DND-41 (cell line): ENCODE measurements at regions not wholly inside any gene's neighbourhood (a gene's known extent, or its start where the extent isn't known, plus 50 kb on each side); places are given as distances from the start of the nearest gene placed in this dataset.

Source experiments
- CTCF ChIP-seq: IDR thresholded peaks from 2 replicates; pipeline ENCODE4 v1.5.1; 2012; ENCODE audit warnings: borderline replicate concordance, low read length, moderate library complexity, mild to moderate bottlenecking; ENCODE audit not compliant: poor library complexity, severe bottlenecking; ENCODE audit errors: extremely low read depth
- EZH2 ChIP-seq: IDR thresholded peaks from 3 replicates; pipeline ENCODE4 v1.6.1; 2012; ENCODE audit warnings: borderline replicate concordance, low read depth, mild to moderate bottlenecking, moderate library complexity, low read length, inconsistent platforms; ENCODE audit not compliant: severe bottlenecking

DNA sequence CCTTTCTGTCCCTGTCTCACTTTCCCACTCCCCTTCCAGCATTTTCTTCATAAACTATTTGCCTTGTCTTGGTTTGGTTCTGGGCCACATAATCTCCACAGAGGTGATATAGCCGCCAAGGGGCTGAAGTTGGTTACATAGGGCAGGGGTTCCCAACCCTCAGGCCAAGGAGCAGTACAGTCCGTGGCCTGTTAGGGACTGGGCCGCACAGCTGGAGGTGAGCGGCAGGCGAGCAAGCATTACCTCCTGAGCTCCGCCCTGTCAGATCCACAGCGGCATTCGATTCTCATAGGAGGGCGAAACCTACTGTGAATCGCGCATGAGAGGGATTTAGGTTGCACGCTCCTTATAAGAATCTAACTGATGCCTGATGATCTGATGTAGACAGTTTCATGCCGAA is 80.6 kb upstream of the HIF1A start:
- no peak for TF ChIP-seq CTCF
- TF ChIP-seq EZH2 = no peak
